CD4-positive, alpha-beta T cell treated with Interleukin-21 for 1 hour (primary cell): ENCODE measurements at regions not wholly inside any gene's neighbourhood (a gene's known extent, or its start where the extent isn't known, plus 50 kb on each side); places are given as distances from the start of the nearest gene placed in this dataset.

Experiments used
- DNase-seq: peaks from one replicate; pipeline ENCODE4 v3.0.0-alpha.2; 2020

DNA sequence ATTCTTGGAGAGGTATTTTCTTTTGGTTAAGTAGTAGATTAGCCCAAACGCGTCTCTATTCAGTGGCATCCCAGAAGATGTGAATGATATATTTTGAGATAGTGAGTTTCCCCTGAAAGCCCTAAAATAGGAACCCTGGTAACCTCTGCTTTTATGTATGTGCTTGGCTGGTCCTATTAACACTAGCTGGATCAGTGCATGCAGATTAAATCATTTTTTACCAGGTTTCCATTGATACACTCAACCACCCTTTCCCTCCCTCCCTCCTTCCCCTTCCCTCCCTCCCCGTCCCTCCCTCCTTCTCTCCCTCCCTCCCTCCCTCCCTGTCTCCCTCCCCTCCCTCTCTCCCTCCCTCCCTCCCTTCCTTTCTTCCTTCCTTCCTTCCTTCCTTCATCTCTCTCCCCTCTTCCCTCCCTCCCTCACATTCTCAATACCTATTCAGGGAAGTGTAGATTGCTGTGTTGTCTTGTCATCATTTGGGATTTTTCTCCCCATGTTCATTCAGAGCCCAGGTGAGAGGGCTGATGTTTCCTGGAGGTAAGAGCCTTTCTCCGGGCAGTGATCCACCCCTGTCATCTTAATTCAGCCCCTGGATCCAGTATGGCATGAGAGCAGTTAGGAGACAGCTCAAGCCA, 406.8 kb downstream of the PRDM2 start:
- DNase-seq: no peak

DNA sequence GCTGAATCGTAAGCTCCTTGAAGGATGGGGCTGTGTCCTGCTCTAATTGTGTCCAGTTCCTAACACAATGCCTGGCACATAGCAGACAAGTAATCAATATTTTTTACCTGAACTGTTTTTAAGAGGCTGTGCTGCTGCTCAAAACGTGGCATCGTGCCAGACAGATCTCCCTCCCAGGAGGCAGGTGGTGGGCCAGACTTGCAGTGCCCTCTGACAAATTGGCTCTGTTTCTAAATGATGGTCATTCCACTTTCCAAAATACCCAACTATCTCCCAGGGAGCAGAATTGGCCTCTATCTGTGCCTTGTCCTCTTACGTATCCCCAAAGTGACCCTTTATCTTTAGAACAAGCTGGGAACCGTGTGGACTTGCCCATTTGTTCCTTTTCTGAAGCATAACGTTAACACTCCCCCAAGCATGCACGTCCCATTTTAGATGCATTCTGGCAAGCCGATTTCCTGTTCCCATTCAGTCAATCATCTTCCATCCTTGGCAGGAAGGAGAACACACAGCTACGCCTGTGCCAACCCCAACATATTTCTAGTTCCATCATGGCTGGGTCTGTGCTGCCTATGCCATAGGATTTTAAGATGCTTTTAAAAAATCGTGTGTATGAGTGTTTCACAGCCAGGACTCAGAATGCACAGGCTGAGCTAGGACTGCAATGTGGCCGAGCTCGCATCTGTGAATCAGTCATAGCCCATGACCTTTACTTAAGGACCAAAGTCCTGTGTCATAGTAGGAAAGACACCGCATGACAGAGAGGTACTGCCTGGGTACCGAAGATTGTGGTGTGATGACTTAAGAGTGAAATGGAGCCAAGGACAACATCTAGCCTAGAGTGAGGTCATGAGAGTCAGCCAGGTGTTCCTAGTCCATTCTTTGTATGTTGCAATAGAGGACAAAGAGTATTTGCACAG, 408.6 kb downstream of the PRDM2 start:
- DNase-seq: no peak

DNA sequence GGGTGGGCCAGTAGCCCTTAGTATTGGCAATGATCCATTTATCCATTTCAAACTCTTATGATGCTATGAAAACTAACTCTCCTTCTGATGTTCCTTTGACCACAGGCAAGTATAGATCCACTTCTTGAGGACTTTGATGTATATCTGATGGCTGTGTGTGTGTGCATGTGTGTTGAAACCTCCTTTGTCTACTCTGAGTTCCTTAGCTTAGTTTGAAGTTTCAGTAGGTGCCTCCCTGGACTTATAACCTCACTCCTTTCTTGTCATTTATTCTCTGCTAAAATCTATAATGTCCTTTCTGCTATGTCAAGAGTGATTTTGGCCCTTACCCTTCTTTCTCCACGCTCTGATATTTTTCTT, 409.3 kb downstream of the PRDM2 start:
- DNase-seq: no peak

DNA sequence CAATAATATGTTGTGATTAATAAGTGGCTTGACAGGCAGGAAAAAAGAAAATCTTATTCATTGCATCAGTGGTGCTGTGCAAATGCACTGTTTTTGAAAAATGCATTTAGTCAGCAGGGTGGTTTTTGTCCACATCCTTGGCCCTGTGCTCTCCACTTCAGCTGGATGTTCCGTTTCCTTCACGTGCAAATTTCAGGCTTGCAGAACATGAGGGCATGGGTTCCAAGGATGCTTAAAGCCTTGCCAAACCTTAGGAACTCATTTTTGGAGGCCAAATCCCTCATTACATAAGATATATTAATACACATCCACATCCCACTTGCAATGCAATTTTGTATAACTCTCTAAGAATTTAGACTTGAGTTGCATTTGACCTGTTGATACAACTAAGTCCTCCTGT, 410.1 kb downstream of the PRDM2 start:
- no peak for DNase-seq

DNA sequence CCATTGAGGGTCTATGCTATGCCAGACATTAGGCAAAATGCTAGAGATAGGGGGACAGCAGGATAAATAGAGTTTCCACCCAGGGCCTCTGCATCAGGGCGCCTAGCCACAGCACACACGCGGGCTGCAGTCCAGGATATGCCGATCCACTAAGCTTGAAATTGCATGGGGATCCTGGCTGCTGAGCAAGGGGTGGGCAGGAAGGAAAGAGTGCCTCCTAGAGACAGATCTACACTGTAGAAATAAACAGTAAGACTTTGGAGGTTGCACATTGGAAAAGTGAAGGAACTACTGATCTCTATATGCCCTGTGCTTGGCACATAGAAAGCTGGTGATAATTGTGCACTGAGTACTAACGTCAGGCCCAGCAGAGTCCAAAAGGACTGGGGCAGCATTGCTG, 411.1 kb downstream of the PRDM2 start:
- DNase-seq: no peak

DNA sequence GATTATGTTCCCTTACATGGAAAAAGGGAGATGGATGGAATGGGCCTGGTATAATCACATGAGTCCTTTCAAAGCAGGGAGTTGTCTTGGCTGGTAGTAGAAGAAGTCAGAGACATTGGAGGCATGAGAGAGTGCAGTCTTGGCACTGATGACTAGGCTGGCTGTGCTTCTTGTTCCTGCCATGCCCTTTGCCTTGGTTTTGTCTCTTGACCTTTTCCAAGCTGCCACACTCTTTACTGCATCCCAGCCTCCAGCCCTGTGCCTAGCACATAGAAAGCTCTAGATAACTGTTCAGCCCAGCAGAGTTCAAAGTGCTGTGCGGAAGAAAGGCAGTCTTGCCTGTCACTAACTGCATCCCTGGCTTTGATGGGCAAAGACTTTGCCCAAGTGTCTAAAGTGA, 412.6 kb downstream of the PRDM2 start:
- no peak for DNase-seq

DNA sequence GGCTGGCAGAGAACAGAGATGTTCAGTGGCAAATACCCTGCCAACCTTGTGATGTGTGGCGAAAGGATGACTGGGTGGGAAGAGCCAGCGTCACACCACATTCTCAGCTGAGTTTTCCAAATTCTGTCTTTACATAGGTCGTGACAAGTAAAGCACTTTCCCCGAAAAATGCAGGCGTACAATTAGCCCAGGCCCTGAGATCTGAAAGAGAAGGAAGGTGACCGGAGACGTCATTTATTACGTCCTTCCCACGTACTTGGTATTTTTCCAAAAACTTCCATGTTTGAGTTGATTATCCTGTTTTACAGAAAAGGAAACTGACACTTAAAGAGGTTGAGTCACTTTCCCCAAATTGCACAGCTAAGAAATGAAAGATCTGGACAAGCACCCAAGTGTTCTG, 413.3 kb downstream of the PRDM2 start:
- DNase-seq: no peak

DNA sequence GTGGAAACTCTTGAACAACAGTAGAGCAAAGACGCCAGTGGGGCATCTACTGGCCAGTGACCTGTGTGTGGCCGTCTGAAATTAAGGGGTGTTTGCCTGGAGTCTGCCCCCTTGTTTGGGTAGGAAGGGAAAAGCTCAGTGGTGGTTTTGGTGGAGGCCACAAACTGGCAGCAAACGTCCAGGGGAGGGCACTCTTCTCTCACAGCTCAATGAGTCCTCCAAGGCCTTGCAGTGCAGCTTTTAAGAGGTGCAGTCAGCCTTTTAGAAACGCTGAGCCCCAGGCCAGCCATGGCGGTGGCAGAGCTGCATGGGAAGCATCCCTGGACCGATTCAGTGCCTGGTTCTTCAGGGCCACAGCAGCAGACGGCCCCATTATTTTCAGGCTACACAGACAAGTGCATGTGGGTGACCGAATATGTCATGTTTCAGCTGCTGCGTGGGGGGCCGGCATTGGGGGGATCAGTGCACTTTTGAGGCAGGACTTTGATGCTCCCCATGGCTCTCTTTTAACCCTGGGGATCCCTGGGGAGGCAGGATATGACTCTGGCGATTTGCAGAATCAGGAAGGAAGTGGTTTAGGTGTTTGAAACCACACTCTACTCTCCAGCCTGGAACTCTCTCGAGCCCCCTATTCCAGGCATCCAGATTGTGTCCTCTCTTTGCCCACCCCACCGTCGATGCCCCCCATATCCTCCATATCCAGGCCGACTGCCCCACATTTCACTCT, 414.0 kb downstream of the PRDM2 start:
- no peak for DNase-seq

DNA sequence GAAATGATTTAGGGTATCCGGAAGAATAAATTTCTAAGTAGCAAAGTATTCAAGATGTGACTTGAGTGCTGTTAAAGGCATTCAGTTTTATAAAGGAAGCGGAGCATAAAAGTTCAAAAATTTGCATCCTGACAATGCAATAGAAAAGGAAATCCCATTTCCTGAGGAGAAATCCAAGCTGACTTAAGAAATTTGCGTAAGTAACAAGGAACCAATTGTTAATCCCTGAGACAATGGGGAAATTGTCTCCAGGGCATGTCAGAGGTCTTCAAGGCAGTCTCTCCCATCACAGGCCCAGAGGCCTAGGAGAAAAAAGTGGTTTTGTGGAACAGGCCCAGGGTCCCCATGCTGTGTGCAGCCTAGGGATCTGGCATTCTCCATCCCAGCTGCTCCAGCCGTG, 416.0 kb downstream of the PRDM2 start:
- DNase-seq: no peak

DNA sequence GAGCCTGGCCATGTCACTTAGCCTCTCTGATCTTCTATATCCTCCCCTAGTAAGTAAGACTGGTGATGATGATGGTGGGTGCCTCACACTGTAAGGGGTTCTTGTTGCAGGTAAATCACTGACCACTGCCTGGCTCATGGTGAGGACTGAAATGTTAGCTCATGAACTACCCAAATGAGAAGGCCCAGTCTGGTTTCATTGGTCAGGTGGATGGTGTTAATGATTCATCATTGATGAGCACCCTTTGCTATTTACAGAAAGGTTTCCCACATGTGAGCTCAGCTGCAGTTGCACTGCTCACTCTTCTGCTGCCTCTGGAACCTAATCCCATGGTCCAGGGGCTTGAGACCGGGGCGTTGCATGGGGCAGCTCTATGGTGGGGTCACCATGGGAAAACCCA, 417.7 kb downstream of the PRDM2 start:
- no peak for DNase-seq

DNA sequence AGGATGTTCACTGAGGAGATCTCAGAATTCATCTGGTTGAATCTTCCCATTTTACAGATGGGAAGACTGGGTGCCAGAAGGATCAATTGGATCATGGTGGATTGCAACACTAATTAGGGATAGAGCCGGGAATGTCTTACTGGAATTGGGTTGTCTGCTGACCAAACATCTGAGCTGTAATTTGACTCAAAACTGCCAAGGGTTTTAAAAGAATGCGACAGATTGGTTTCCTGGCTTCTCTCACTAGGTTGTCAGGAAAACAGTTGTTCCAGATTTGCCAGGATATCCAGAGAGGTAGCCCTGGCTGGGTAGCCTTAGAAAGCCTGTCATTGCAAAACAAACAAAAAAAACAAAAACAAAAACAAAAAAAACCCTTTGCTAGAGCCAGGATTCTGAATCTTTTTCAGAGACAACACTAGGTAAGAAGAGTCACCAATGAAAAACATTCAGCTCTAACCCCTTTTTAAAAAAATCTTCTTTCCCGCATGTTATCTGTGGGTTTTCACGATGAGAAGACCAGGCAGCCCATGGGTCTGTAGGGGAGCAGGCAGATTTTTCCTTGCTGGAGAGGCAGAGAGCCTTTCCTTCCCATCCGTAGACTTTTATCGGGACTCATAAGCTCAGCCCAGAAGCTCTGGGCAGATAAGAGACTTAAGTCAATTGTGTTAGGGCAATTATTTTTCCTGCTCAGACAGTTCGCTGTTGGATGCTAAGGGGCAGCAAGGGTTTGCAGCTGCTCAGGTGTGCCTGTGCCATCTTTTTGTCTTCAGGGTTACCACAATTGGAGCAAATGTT, 418.9 kb downstream of the PRDM2 start:
- no peak for DNase-seq

DNA sequence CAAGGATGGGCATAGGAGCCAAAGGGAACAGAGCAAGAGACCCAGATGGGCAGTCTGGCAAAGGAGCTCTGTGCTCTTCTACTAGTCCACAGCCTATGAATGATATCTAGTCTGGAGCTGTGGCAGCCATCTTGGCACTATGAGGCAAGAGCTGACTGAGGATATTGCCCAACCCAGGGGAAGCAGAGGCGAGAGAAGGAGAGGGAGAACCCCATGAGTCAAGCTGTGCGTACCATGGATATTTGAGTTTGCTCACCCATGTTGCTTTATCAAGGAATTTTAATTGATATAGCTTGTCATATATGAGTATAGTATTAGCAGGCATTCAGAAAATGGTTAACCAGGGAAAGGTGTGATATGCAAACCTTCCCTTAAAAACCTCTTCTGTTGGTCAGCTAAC, 420.9 kb downstream of the PRDM2 start:
- no peak for DNase-seq

DNA sequence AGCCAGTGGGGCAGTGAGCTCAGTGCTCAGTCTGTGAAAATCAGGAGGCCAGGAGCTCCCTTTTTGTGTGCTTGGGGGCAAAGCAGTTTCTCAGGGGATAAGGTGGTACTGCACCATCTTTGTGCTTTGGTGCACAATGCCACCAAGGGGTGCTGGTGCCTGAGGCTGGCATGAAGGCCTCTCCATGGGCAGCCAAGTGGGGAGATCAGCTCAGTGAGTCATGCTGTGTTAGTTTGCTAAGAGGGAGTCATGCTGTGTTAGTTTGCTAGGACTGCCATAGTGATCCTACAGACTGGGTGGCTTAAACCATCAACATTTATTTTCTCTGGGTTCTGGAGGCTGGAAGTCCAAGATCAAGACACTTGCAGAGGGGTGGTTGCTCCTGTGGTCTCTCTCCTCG, 428.1 kb downstream of the PRDM2 start:
- no peak for DNase-seq

DNA sequence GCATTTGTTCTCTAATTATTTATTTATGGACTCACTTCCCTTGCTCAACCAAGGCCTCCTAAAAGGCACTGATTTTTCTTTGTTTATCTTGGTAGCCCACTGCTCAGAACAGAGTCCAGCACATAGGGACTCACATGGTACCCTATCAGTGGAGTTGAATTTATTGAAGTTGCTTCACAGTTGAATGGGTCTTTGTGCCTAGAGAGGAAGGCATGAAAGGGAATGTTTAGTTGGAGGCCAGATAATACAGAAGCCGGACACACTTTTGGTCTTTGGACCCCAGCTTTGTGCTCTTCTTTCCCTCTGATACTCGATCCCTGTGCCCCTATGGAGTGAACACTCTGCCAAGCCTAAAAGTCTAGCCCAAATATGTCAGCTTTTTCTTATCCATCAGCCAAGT, 429.0 kb downstream of the PRDM2 start:
- DNase-seq: no peak

DNA sequence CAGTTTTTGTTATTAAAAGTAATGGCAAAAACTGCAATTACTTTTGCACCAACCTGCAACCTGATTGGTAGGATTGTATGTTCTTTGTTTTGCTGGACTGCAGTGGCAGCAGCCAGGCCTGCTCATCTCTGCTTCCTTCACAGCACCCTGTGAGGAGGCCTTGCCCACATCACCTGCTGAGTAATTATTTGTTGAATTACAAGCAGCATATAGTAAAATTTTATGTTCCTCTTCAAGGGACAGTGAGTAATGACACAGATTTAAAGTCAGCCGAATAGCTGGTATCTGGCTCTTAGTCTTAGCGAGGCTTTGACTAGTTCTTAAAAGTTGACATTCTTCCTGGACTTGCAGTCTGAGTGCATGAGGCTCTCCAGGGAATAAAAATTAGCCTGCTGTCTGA, 435.1 kb downstream of the PRDM2 start:
- DNase-seq: no peak

DNA sequence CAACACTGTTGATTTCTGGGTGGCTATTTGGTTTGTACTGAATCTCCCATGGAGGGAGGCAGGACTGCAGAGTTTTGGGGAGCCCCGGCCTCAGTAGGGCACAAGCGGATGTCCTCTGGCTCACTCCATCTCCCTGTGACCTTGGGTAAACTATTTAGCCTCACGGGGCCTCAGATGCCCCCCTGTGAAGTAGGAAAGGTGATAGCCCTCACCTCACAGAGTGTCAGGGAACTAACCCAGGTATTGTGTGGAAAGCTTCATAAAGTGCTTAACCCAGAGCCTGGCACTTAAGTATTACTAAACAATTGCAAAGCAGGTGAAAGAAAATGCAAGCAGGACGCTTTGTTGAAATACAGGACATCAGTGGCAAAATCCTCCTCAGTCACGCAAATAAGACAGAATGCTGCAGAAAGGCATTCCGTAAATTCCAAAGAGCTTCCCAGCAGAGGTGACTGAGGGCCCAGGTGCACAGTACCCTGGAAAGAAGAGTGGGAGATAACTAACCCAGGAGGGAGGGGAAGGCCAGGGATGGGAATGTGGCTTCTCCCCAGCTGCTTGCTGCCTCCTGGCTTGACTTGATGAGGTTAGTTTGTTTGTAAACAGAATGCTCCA, 436.3 kb downstream of the PRDM2 start:
- no peak for DNase-seq

DNA sequence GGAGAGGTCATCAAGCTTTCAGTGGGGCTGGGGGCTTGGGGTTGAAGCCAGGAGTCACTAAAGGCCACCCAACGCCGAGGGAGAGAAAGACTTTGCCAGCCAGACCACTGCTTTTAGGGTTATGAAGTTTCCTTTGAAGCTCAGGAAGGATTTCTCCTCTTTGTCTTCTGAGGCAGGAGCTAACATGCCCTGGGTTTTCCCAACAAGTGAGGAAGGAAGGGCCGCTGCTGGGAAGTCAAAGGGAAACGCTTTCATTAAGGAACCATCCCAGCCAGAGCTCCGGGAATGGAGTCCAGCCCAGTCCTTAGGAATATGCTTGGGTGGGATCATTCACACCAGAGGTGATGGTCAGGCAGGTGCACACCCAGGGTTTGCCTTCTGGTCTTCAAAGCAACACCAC, 436.9 kb downstream of the PRDM2 start:
- no peak for DNase-seq

DNA sequence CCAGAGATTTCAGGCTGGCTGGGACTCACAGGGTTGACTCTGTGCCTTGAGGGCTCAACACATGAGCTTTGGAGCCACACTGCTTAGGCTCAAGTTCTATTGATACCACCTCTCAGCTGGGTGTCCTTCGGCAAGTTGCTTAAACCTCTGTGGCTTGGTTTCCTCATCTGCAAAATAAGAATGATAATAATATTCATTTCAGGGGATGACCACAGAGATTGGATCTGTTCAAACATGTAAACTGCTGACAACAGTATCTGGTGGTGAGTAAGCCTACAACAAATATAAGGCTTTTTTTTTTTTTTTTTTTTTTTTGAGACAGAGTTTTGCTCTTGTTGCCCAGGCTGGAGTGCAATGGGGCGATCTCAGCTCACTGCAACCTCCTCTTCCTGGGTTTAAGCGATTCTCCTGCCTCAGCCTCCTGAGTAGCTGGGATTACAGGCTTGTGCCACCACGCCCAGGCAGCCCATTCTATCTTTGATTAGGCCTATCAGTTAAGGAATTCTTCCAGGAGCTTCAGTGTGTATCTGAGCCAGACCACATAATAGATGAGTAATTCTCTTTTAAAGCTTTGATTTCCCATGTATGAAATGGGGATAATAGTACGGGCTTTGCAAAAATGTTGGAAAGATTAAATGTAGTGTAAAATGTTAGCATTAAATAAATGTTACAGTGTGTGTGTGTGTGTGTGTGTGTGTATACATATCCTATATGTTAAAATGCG, 437.6 kb downstream of the PRDM2 start:
- no peak for DNase-seq

DNA sequence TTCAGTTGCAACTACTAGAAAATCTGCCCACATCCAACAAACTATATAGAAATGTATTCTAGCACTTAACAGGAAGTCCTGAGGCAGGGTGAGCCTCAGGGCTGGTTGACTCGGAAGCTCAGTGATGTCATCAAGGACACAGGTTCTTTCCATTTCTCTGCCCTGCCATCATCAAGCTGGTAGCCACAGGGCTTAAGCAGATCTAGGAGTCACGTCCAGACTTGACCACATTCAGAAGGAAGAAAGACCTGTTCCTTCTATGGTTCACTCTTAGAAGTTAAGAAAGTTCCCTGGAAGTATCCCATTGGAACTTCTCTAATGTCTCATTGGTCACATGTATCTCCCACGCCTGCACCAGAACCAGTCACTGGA, 438.1 kb downstream of the PRDM2 start:
- no peak for DNase-seq

DNA sequence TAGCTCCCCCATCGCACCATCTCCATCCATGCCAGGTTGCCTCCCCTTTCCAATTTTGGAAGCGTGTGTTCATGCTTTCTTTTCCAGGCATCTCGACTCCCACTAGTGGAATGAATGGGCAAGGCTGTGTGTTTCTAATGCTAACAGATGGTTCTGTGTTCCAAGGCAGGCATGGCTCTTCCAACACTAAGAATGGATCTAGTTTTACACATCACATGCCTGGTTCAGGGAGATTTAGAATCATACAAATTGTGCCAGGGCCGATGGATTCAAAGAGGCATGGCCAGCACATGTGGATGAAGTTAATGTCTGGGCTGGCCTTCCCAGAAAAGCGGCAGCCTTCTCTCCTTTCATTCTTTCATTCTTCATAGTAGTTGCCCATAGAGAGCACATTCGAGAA, 438.7 kb downstream of the PRDM2 start:
- DNase-seq: no peak

DNA sequence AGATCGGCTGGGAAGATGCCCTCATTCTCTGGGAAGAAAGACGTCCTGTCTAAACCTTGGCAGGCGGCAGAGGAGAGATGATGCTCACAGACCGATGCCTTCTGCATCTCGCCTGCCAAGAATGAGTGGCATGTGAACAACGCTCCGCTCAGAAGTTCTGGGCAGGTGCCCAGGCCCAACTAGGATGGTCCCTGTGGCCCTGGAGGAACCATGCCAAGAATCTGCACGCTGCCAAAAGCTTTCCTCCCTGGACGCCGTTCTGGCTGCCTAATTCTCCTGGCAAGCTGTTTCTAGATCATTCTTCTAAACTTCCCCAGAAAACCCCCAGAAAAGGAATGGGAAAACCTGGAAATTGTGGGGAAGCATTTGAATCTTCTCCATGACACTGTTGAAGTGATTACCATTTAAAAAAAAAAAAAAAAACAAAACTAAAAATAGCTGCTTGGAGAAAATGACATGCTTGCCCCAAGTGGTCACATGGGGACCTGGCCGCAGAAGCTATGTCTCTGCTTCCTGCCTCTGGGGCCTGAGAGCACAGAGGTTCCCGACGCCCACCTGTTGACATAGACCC, 440.9 kb downstream of the PRDM2 start:
- no peak for DNase-seq

DNA sequence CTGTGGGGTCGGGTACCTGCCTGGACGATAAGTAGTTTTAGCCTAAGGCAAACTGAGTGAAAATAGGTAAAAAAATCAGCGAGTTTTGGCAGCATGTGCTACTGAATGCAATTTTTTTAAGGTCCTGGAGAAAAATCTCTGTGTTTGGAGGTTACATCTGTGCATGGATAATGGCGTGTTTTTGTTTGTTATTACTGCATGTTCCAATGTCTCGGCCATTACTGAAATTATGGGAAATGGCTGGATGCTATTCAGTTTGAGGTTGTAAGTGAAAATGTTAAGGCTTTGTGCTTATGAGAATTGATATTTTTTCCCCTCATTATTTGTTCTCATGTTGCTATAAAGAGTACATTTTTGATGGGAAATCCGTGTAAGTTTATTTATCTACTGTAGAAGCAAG, 441.7 kb downstream of the PRDM2 start:
- DNase-seq: no peak
